ENCODE measurements at regions not wholly inside any gene's neighbourhood (a gene's known extent, or its start where the extent isn't known, plus 50 kb on each side); places are given as distances from the start of the nearest gene placed in this dataset.

- intact Hi-C loops (cut with micrococcal nuclease; ENCODE audit: unreplicated experiment) = no loop called here
- no peak overlapping the region for H3K4me3 ChIP-seq (ENCODE audit: low read depth, low read length, poor library complexity, severe bottlenecking)
- H3K4me1 ChIP-seq (ENCODE audit: insufficient read depth, low read length, poor library complexity, severe bottlenecking) = no peaks in the 10 kb centered on the region
- no peak overlapping the region for H3K4me2 ChIP-seq (ENCODE audit: low read length)
- no peaks in the 10 kb centered on the region for H3K9me2 ChIP-seq (ENCODE audit: insufficient read depth, low read length)
- H3K36me3 ChIP-seq (ENCODE audit: insufficient read depth, low read length) = no peaks in the 10 kb centered on the region
- no peaks in the 10 kb centered on the region for H4K20me1 ChIP-seq (ENCODE audit: insufficient read depth, low read length)
- no peaks in the 10 kb centered on the region for H3K79me2 ChIP-seq (ENCODE audit: insufficient read depth, low read depth, low read length)
- H2AFZ ChIP-seq (ENCODE audit: low read length) = no peak overlapping the region
- ChIA-PET CTCF (ENCODE audit: unreplicated experiment) (no interaction called here), POLR2A (interaction anchor here (0.6 kb wide), 1 partner anchor 551 kb away, joined by 4 read pairs; no protein-coding TSS in a partner anchor)
- no peak overlapping the region for H3K27ac ChIP-seq (ENCODE audit: low read depth, low read length, poor library complexity, severe bottlenecking)
- TF ChIP-seq CTCF (conservative IDR thresholded peaks at IDR 0.05; ENCODE audit: low read length) (no peak), EZH2phosphoT487 (IDR thresholded peaks at IDR 0.05; ENCODE audit: borderline replicate concordance, low read depth, low read length) (no peak)
- H3K9me3 ChIP-seq (ENCODE audit: low read length) = no peaks in the 10 kb centered on the region
- DNase-seq (ENCODE audit: low spot score) = no peak
- no TSS peak for BruUV-seq (replicated peaks)
Measured at GRCh38 chr11:131041331-131042040, 125.2 kb upstream of the SNX19 start.

DNA sequence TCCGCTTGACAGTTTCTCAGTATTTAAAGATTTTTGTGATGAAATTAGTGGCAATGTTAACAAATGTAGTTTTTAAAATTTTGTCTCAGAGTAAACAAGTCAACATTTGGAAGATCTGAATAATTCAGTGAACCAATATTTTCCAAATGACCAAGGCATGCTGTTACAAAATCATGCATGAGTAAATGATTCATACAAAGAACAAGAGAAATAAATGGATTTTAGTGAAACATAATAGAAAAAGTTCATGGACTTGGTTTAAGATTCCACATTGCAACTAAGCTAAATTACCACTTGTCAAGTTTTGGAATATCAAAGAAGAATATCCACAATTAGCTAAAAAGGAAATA is 125.7 kb upstream of the SNX19 start:
- Histone ChIP-seq H3K27ac (ENCODE audit: low read depth, low read length, poor library complexity, severe bottlenecking) (no peak overlapping the region), H3K79me2 (ENCODE audit: insufficient read depth, low read depth, low read length) (no peaks in the 10 kb centered on the region), H3K9me3 (ENCODE audit: low read length) (no peaks in the 10 kb centered on the region), H2AFZ (ENCODE audit: low read length) (no peak overlapping the region), H3K4me2 (ENCODE audit: low read length) (no peak overlapping the region), H3K9me2 (ENCODE audit: insufficient read depth, low read length) (no peaks in the 10 kb centered on the region), H3K4me1 (ENCODE audit: insufficient read depth, low read length, poor library complexity, severe bottlenecking) (no peaks in the 10 kb centered on the region), H4K20me1 (ENCODE audit: insufficient read depth, low read length) (no peaks in the 10 kb centered on the region), H3K36me3 (ENCODE audit: insufficient read depth, low read length) (no peaks in the 10 kb centered on the region), H3K4me3 (ENCODE audit: low read depth, low read length, poor library complexity, severe bottlenecking) (no peak overlapping the region)
- TF ChIP-seq EZH2phosphoT487 (IDR thresholded peaks at IDR 0.05; ENCODE audit: borderline replicate concordance, low read depth, low read length) (no peak), CTCF (conservative IDR thresholded peaks at IDR 0.05; ENCODE audit: low read length) (no peak)
- no peak for DNase-seq (ENCODE audit: low spot score)
- POLR2A ChIA-PET = no interaction called here
- intact Hi-C loops (cut with micrococcal nuclease; ENCODE audit: unreplicated experiment) = no loop called here
- CTCF ChIA-PET (ENCODE audit: unreplicated experiment) = no interaction called here
- BruUV-seq (replicated peaks) = no TSS peak

DNA sequence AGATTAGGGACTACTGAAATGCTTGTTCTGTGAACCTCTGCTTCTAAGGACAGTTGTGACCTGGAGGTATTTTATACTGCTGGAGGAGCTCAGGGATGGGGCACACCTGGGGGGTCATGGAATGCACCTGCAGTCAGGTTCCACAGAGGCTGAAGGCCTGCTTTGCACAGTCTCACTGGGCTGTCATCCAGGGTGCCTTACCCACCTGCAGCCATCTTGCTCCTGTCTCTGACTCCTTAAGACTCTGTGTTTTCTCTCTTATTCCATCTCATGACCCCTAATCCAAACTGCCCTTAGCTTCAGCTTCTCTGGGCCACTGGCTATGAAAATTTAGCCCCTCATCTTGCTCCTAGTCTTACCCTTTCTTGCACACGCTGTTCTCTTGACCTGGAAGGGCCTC is 127.0 kb upstream of the SNX19 start:
- Histone ChIP-seq H3K4me1 (ENCODE audit: insufficient read depth, low read length, poor library complexity, severe bottlenecking) (no peaks in the 10 kb centered on the region), H3K79me2 (ENCODE audit: insufficient read depth, low read depth, low read length) (no peaks in the 10 kb centered on the region), H3K36me3 (ENCODE audit: insufficient read depth, low read length) (no peaks in the 10 kb centered on the region), H3K9me2 (ENCODE audit: insufficient read depth, low read length) (no peaks in the 10 kb centered on the region), H3K27ac (ENCODE audit: low read depth, low read length, poor library complexity, severe bottlenecking) (no peak overlapping the region), H3K4me2 (ENCODE audit: low read length) (no peak overlapping the region), H4K20me1 (ENCODE audit: insufficient read depth, low read length) (no peaks in the 10 kb centered on the region), H2AFZ (ENCODE audit: low read length) (no peak overlapping the region), H3K4me3 (ENCODE audit: low read depth, low read length, poor library complexity, severe bottlenecking) (no peak overlapping the region), H3K9me3 (ENCODE audit: low read length) (no peaks in the 10 kb centered on the region)
- CTCF ChIA-PET (ENCODE audit: unreplicated experiment) = no interaction called here
- BruUV-seq (replicated peaks) = no TSS peak
- no peak for TF ChIP-seq CTCF (conservative IDR thresholded peaks at IDR 0.05; ENCODE audit: low read length)
- TF ChIP-seq EZH2phosphoT487 (IDR thresholded peaks at IDR 0.05; ENCODE audit: borderline replicate concordance, low read depth, low read length) = no peak
- POLR2A ChIA-PET = interaction anchor here (0.5 kb wide), 1 partner anchor 28 kb away, joined by 7 read pairs; no protein-coding TSS in a partner anchor
- no peak for DNase-seq (ENCODE audit: low spot score)
- intact Hi-C loops (cut with micrococcal nuclease; ENCODE audit: unreplicated experiment) = no loop called here
